ENCODE measurements at regions not wholly inside any gene's neighbourhood (a gene's known extent, or its start where the extent isn't known, plus 50 kb on each side); places are given as distances from the start of the nearest gene placed in this dataset.

DNA sequence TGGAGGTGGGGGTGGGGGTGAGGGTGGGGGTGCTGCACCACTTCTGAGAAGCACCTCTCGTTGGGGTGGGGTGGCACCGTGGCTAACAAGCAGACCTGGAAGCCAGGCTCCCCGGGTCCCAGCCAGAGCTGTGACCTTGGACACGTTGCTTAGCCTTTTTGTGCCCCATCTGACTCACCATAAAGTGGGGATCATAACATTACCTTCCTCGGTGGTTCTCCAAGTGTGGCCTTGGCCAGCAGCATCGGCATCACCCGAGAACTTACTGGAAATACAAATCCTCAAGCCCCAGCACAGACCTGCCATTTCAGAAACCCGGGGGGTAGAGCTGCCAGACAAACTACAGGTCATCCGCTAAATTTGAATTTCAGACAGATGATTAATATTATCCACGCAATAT lies 58.7 kb upstream of the SLC66A3 start:
- DNase-seq (ENCODE audit: low read depth, low spot score): no peak
- Histone ChIP-seq H3K9ac (ENCODE audit: insufficient read length, low read depth) (no peak overlapping the region), H3K9me3 (ENCODE audit: insufficient read depth, low read length) (no peaks in the 10 kb centered on the region), H3K36me3 (ENCODE audit: insufficient read depth, insufficient read length, low read length) (no peaks in the 10 kb centered on the region), H3K27me3 (ENCODE audit: insufficient read depth, insufficient read length) (no peaks in the 10 kb centered on the region), H3K4me1 (ENCODE audit: insufficient read depth, insufficient read length) (peaks cover 2% of the 10 kb centered on the region), H3K4me3 (ENCODE audit: insufficient read length, low read depth) (no peak overlapping the region)
- TF ChIP-seq YY1 (IDR thresholded peaks at IDR 0.05; ENCODE audit: insufficient read depth, insufficient read length): no peak
- TF ChIP-seq ZNF274 (IDR thresholded peaks at IDR 0.05; ENCODE audit: low read depth, low read length): no peak
- no peak for TF ChIP-seq SUZ12 (IDR thresholded peaks at IDR 0.05; ENCODE audit: extremely low read depth, insufficient read depth, insufficient read length)

GRCh38 chr2:11097038-11097720 lies 58.1 kb upstream of the SLC66A3 start:
- DNase-seq (ENCODE audit: low read depth, low spot score): no peak

GRCh38 chr2:11097854-11098387 lies 57.3 kb upstream of the SLC66A3 start:
- H3K9ac ChIP-seq (ENCODE audit: insufficient read length, low read depth): no peak overlapping the region
- no peak overlapping the region for H3K4me3 ChIP-seq (ENCODE audit: insufficient read length, low read depth)
- no peaks in the 10 kb centered on the region for H3K36me3 ChIP-seq (ENCODE audit: insufficient read depth, insufficient read length, low read length)
- peaks cover 2% of the 10 kb centered on the region for H3K4me1 ChIP-seq (ENCODE audit: insufficient read depth, insufficient read length)
- TF ChIP-seq SUZ12 (IDR thresholded peaks at IDR 0.05; ENCODE audit: extremely low read depth, insufficient read depth, insufficient read length) (no peak), YY1 (IDR thresholded peaks at IDR 0.05; ENCODE audit: insufficient read depth, insufficient read length) (no peak), ZNF274 (IDR thresholded peaks at IDR 0.05; ENCODE audit: low read depth, low read length) (no peak)
- H3K9me3 ChIP-seq (ENCODE audit: insufficient read depth, low read length): no peaks in the 10 kb centered on the region
- no peaks in the 10 kb centered on the region for H3K27me3 ChIP-seq (ENCODE audit: insufficient read depth, insufficient read length)
- DNase-seq (ENCODE audit: low read depth, low spot score): no peak

More at GRCh38 chr2:11097038-11097720, 58.1 kb upstream of the SLC66A3 start:
- Histone ChIP-seq H3K9me3 (ENCODE audit: insufficient read depth, low read length) (no peaks in the 10 kb centered on the region), H3K36me3 (ENCODE audit: insufficient read depth, insufficient read length, low read length) (no peaks in the 10 kb centered on the region), H3K4me1 (ENCODE audit: insufficient read depth, insufficient read length) (peaks cover 2% of the 10 kb centered on the region), H3K4me3 (ENCODE audit: insufficient read length, low read depth) (no peak overlapping the region), H3K27me3 (ENCODE audit: insufficient read depth, insufficient read length) (no peaks in the 10 kb centered on the region), H3K9ac (ENCODE audit: insufficient read length, low read depth) (no peak overlapping the region)
- TF ChIP-seq SUZ12 (IDR thresholded peaks at IDR 0.05; ENCODE audit: extremely low read depth, insufficient read depth, insufficient read length) (no peak), YY1 (IDR thresholded peaks at IDR 0.05; ENCODE audit: insufficient read depth, insufficient read length) (no peak), ZNF274 (IDR thresholded peaks at IDR 0.05; ENCODE audit: low read depth, low read length) (no peak)

DNA sequence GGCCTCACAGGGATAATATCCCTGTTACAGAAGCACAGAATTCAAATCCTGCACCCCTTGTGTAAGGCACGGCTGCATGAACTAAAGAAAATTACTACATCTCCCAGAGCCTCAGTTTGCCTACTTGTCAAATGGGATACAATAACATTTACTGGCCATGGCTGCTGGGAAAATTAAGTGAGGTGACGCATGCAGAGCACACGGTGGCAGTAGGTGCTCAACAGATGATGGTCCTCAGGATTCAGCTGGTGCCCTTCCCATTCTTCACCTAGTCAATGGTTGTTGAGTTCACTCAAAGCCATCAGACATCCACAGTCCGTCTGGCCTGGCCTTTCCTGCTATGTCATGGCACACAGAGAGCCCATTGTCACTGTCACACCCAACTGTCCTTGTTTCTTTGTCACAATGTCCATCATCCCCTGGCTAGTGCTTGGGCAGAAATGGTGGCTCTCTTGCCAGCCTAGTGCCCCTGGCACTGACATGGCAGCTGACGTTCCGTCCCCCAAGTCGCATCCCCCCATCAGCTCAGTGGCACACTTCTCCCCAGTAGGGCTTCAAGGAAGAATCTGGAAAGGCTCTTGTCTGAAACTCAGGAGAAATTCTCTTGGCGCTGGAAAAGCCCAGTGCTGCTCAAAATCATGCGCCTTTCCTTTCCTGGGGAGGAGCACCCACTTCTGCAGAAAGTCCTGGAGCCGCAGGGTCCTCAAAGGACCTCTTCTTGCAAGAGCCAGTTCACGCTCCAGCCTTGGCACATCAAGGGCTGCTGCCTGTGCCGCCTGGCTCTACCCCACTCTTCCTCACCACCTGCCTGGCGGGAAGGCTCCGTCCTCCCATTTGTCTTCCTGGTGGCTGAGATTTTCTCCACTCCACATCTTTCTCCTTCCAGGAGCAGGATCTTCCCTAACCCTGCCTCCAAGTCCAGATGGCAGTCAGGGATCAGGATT lies 55.9 kb upstream of the SLC66A3 start:
- Histone ChIP-seq H3K9me3 (ENCODE audit: insufficient read depth, low read length) (no peaks in the 10 kb centered on the region), H3K9ac (ENCODE audit: insufficient read length, low read depth) (no peak overlapping the region), H3K4me1 (ENCODE audit: insufficient read depth, insufficient read length) (no peaks in the 10 kb centered on the region), H3K36me3 (ENCODE audit: insufficient read depth, insufficient read length, low read length) (no peaks in the 10 kb centered on the region), H3K4me3 (ENCODE audit: insufficient read length, low read depth) (no peak overlapping the region), H3K27me3 (ENCODE audit: insufficient read depth, insufficient read length) (no peaks in the 10 kb centered on the region)
- TF ChIP-seq SUZ12 (IDR thresholded peaks at IDR 0.05; ENCODE audit: extremely low read depth, insufficient read depth, insufficient read length) (no peak), YY1 (IDR thresholded peaks at IDR 0.05; ENCODE audit: insufficient read depth, insufficient read length) (no peak), ZNF274 (IDR thresholded peaks at IDR 0.05; ENCODE audit: low read depth, low read length) (no peak)
- DNase-seq (ENCODE audit: low read depth, low spot score): no peak

DNA sequence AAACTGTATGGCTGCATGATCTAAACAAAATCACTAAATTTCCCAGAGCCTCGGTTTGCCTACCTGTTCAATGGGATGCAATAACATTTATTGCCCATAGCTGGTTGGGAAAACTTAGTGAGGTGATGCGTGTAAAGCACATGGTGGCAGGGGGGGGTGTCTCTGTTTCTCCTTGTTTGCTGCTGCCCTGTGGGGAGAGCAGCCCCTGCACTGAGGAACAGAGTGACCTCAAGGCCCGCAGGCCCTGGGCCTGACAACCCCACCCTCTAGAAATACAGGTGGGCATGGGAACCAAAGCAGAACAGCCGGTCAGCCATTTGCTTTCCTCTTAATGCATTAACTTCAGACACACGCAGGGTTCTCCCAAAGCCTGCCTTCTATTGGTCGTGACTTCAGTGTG lies 55.1 kb upstream of the SLC66A3 start:
- DNase-seq (ENCODE audit: low read depth, low spot score): no peak
- Histone ChIP-seq H3K9ac (ENCODE audit: insufficient read length, low read depth) (no peak overlapping the region), H3K9me3 (ENCODE audit: insufficient read depth, low read length) (no peaks in the 10 kb centered on the region), H3K4me1 (ENCODE audit: insufficient read depth, insufficient read length) (no peaks in the 10 kb centered on the region), H3K36me3 (ENCODE audit: insufficient read depth, insufficient read length, low read length) (no peaks in the 10 kb centered on the region), H3K27me3 (ENCODE audit: insufficient read depth, insufficient read length) (no peaks in the 10 kb centered on the region), H3K4me3 (ENCODE audit: insufficient read length, low read depth) (no peak overlapping the region)
- no peak for TF ChIP-seq ZNF274 (IDR thresholded peaks at IDR 0.05; ENCODE audit: low read depth, low read length)
- TF ChIP-seq YY1 (IDR thresholded peaks at IDR 0.05; ENCODE audit: insufficient read depth, insufficient read length): no peak
- TF ChIP-seq SUZ12 (IDR thresholded peaks at IDR 0.05; ENCODE audit: extremely low read depth, insufficient read depth, insufficient read length): no peak

- H3K36me3 ChIP-seq (ENCODE audit: insufficient read depth, insufficient read length, low read length): no peaks in the 10 kb centered on the region
- H3K4me3 ChIP-seq (ENCODE audit: insufficient read length, low read depth): no peak overlapping the region
- DNase-seq (ENCODE audit: low read depth, low spot score): no peak
- H3K9ac ChIP-seq (ENCODE audit: insufficient read length, low read depth): no peak overlapping the region
- H3K27me3 ChIP-seq (ENCODE audit: insufficient read depth, insufficient read length): no peaks in the 10 kb centered on the region
- no peaks in the 10 kb centered on the region for H3K4me1 ChIP-seq (ENCODE audit: insufficient read depth, insufficient read length)
- TF ChIP-seq YY1 (IDR thresholded peaks at IDR 0.05; ENCODE audit: insufficient read depth, insufficient read length) (no peak), ZNF274 (IDR thresholded peaks at IDR 0.05; ENCODE audit: low read depth, low read length) (no peak), SUZ12 (IDR thresholded peaks at IDR 0.05; ENCODE audit: extremely low read depth, insufficient read depth, insufficient read length) (no peak)
- no peaks in the 10 kb centered on the region for H3K9me3 ChIP-seq (ENCODE audit: insufficient read depth, low read length)
Measured at GRCh38 chr2:11100976-11101375, 54.3 kb upstream of the SLC66A3 start.

GRCh38 chr2:11101430-11101829 lies 53.8 kb upstream of the SLC66A3 start:
- DNase-seq (ENCODE audit: low read depth, low spot score): no peak
- Histone ChIP-seq H3K9me3 (ENCODE audit: insufficient read depth, low read length) (no peaks in the 10 kb centered on the region), H3K36me3 (ENCODE audit: insufficient read depth, insufficient read length, low read length) (no peaks in the 10 kb centered on the region), H3K4me1 (ENCODE audit: insufficient read depth, insufficient read length) (no peaks in the 10 kb centered on the region), H3K9ac (ENCODE audit: insufficient read length, low read depth) (no peak overlapping the region), H3K4me3 (ENCODE audit: insufficient read length, low read depth) (no peak overlapping the region), H3K27me3 (ENCODE audit: insufficient read depth, insufficient read length) (no peaks in the 10 kb centered on the region)
- TF ChIP-seq ZNF274 (IDR thresholded peaks at IDR 0.05; ENCODE audit: low read depth, low read length) (no peak), SUZ12 (IDR thresholded peaks at IDR 0.05; ENCODE audit: extremely low read depth, insufficient read depth, insufficient read length) (no peak), YY1 (IDR thresholded peaks at IDR 0.05; ENCODE audit: insufficient read depth, insufficient read length) (no peak)

Measured in NT2/D1 (cell line).